ENCODE measurements at regions not wholly inside any gene's neighbourhood (a gene's known extent, or its start where the extent isn't known, plus 50 kb on each side); places are given as distances from the start of the nearest gene placed in this dataset.

DNA sequence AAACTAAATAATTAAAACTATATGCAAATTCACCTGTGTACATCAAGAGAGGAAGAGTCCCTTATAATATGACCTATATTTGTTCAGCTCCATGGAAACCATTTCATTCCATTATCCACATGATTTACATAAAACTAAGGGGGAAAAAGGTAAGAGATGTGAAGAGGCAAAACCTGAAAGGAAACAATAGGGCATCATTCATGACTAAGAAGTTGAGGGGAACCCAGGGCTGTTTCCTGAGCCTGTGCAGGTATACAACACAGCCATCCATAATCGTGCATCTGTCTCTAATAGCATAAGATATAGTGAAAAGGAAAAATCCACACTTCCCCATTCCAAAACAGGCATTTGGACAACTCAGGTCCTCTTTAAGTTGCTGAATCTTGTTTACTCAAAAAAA, 151.3 kb downstream of the NR4A2 start:
- H3K36me3 ChIP-seq (ENCODE audit: control insufficient read depth, insufficient read depth, low read length), result no peaks in the 10 kb centered on the region
- no peak for DNase-seq (ENCODE audit: extremely low read depth, insufficient read length)
- no peak overlapping the region for H3K4me3 ChIP-seq (replicated peaks; ENCODE audit: low read depth, low read length)
- H3K27me3 ChIP-seq (replicated peaks; ENCODE audit: control insufficient read depth, insufficient read depth, low read length), result no peaks in the 10 kb centered on the region
- TF ChIP-seq, protein P1, sequence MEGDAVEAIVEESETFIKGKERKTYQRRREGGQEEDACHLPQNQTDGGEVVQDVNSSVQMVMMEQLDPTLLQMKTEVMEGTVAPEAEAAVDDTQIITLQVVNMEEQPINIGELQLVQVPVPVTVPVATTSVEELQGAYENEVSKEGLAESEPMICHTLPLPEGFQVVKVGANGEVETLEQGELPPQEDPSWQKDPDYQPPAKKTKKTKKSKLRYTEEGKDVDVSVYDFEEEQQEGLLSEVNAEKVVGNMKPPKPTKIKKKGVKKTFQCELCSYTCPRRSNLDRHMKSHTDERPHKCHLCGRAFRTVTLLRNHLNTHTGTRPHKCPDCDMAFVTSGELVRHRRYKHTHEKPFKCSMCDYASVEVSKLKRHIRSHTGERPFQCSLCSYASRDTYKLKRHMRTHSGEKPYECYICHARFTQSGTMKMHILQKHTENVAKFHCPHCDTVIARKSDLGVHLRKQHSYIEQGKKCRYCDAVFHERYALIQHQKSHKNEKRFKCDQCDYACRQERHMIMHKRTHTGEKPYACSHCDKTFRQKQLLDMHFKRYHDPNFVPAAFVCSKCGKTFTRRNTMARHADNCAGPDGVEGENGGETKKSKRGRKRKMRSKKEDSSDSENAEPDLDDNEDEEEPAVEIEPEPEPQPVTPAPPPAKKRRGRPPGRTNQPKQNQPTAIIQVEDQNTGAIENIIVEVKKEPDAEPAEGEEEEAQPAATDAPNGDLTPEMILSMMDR (IDR thresholded peaks at IDR 0.05; ENCODE audit: insufficient read depth, low read length, poor library complexity, severe bottlenecking), result no peak

DNA sequence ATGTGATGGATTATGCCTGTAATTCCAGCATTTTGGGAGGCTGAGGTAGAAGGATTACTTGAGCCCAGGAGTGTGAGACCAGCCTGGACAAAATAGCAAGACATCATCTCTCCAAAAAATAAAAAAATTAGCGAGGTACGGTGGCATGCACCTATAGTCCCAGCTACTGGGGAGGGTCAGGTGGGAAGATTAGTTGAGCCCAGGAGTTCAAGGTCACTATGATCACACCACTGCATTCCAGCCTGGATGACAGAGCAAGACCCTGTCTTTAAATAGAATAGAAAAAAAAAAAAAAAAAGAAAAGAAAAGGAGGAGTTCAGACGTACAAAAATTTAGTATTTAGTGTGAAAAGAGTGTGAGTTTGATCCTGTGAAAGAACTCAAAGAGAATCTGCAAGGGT, 154.9 kb downstream of the NR4A2 start:
- no peak for DNase-seq (ENCODE audit: extremely low read depth, insufficient read length)
- Histone ChIP-seq H3K4me3 (replicated peaks; ENCODE audit: low read depth, low read length) (no peak overlapping the region), H3K27me3 (replicated peaks; ENCODE audit: control insufficient read depth, insufficient read depth, low read length) (no peaks in the 10 kb centered on the region), H3K36me3 (ENCODE audit: control insufficient read depth, insufficient read depth, low read length) (no peaks in the 10 kb centered on the region)
- TF ChIP-seq, protein P1 (IDR thresholded peaks at IDR 0.05; ENCODE audit: insufficient read depth, low read length, poor library complexity, severe bottlenecking), result no peak

DNA sequence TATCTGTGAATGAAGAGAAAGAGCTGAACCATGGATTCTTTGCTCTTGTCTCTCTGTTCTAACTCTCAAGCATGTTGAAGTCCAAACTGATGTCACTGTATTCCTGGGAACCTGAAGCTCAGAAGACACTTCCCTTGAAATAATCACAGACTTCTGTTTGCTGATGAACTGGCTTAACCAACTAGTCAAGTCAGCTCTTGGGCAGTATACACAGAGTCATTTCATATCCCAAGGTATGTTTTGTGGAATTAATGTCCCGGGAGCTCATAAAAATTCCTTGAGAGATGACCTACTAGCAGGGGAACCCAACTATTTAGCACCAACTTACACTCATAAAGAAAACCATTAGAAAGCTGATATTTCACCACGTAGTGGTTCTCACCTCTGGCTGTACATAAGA, 156.6 kb downstream of the NR4A2 start:
- DNase-seq (ENCODE audit: extremely low read depth, insufficient read length), result no peak
- H3K36me3 ChIP-seq (ENCODE audit: control insufficient read depth, insufficient read depth, low read length), result no peaks in the 10 kb centered on the region
- TF ChIP-seq, protein P1 (IDR thresholded peaks at IDR 0.05; ENCODE audit: insufficient read depth, low read length, poor library complexity, severe bottlenecking), result no peak
- no peaks in the 10 kb centered on the region for H3K27me3 ChIP-seq (replicated peaks; ENCODE audit: control insufficient read depth, insufficient read depth, low read length)
- no peak overlapping the region for H3K4me3 ChIP-seq (replicated peaks; ENCODE audit: low read depth, low read length)

DNA sequence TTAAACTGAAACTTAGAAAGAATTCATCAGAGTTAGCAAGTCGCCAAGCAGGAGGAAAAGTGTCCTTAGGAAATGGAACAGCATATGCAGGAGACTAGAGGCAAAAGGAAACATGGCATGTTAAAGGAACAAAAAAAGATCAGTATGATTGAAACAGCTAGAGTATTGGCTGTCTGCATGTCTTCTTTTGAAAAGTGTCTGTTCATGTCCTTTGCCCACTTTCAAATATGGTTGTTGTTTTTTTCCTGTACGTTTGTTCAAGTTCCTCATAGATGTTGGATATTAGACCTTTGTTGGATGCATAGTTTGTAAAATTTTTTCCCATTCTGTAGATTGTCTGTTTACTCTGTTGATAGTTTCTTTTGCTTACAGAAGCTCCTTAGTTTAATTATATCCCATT, 161.6 kb downstream of the NR4A2 start:
- Histone ChIP-seq H3K4me3 (replicated peaks; ENCODE audit: low read depth, low read length) (no peak overlapping the region), H3K36me3 (ENCODE audit: control insufficient read depth, insufficient read depth, low read length) (no peaks in the 10 kb centered on the region), H3K27me3 (replicated peaks; ENCODE audit: control insufficient read depth, insufficient read depth, low read length) (no peaks in the 10 kb centered on the region; the same call in 1 of the 2 replicates)
- TF ChIP-seq, protein P1 (IDR thresholded peaks at IDR 0.05; ENCODE audit: insufficient read depth, low read length, poor library complexity, severe bottlenecking), result no peak
- DNase-seq (ENCODE audit: extremely low read depth, insufficient read length), result no peak

DNA sequence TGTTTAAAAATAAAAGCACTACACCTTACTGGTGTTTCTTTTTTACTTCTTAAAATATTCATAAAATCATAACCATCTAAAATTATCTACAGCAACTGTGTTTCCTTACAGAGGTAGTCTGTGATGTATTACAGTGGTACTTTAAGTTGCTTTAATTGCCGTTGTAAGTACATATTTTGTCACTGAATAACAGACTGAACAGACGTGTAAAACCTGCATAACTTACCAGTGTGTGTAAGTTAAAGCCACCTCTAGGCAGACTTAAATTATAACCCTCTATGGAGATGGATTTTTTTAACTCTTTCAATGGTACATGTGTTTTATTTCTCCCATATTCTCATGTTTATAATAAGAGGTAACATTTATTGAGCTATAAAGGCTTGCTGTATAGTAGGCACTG, 166.8 kb downstream of the NR4A2 start:
- Histone ChIP-seq H3K36me3 (ENCODE audit: control insufficient read depth, insufficient read depth, low read length) (no peaks in the 10 kb centered on the region), H3K27me3 (replicated peaks; ENCODE audit: control insufficient read depth, insufficient read depth, low read length) (no peaks in the 10 kb centered on the region; the same call in 1 of the 2 replicates), H3K4me3 (replicated peaks; ENCODE audit: low read depth, low read length) (no peak overlapping the region)
- TF ChIP-seq, protein P1 (IDR thresholded peaks at IDR 0.05; ENCODE audit: insufficient read depth, low read length, poor library complexity, severe bottlenecking), result no peak
- no peak for DNase-seq (ENCODE audit: extremely low read depth, insufficient read length)

DNA sequence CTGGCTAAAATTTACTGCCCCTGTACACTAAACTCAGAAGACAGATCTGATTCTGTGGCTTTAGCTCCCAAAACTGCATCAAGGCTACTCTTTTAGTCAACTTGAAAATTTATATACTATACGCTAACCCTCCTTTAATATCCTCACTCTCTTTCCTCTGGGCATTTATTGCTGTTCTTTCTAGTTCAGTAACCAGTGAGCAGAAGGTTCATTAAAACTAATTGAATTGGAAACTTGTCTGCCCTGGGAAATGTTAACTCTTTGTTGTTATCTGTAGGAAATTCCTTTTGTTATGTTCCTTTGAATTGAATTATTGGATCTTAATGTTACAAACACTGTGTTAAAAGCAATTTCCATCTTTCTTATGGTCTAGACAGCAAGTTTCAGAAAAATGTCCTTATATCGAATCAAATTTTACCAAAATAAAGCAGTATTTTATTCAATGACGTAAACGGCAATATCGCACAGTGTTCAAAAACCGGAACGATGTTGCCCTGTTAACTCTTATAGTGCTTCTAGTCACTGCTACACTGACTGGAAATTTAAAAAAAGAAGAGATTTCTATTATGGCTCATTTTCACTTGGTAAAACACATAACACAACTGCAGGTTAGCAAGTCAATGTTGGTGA, 168.3 kb downstream of the NR4A2 start:
- Histone ChIP-seq H3K27me3 (replicated peaks; ENCODE audit: control insufficient read depth, insufficient read depth, low read length) (no peaks in the 10 kb centered on the region; the same call in 1 of the 2 replicates), H3K4me3 (replicated peaks; ENCODE audit: low read depth, low read length) (no peak overlapping the region), H3K36me3 (ENCODE audit: control insufficient read depth, insufficient read depth, low read length) (no peaks in the 10 kb centered on the region)
- no peak for DNase-seq (ENCODE audit: extremely low read depth, insufficient read length)
- TF ChIP-seq, protein P1 (IDR thresholded peaks at IDR 0.05; ENCODE audit: insufficient read depth, low read length, poor library complexity, severe bottlenecking), result no peak
